ENCODE measurements at regions not wholly inside any gene's neighbourhood (a gene's known extent, or its start where the extent isn't known, plus 50 kb on each side); places are given as distances from the start of the nearest gene placed in this dataset.

DNA sequence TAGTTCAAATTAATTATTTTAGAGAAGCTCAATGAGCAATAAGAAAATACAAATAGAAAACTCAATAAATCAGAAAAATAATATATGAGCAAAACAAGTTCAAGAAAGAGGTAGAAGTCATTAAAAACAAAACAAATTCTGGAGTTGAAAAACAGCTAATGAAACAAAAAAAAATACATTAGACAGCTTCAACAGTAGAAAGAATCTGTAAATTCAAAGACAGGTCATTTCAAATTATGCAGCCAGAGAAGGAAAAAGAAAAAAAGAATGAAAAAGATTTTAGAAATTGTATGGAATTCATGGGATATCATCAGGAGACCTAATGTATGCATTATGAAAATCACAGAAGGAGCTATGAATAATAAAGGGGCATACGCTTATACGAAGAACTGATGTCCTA, 795.3 kb upstream of the ADGRB3 start:
- no peak for FAIRE-seq
- Histone ChIP-seq H3K36me3 (ENCODE audit: control insufficient read depth, insufficient read depth, low read length) (no peaks in the 10 kb centered on the region), H3K4me3 (ENCODE audit: low read depth, low read length) (no peak overlapping the region), H3K27me3 (ENCODE audit: control insufficient read depth, insufficient read depth, low read length) (no peaks in the 10 kb centered on the region)
- TF ChIP-seq CTCF (IDR thresholded peaks at IDR 0.05; ENCODE audit: insufficient read depth, low read length, severe bottlenecking): no peak
- DNase-seq (ENCODE audit: low read depth): no peak

- FAIRE-seq: no peak
- no peak overlapping the region for H3K4me3 ChIP-seq (ENCODE audit: low read depth, low read length)
- no peaks in the 10 kb centered on the region for H3K36me3 ChIP-seq (ENCODE audit: control insufficient read depth, insufficient read depth, low read length)
- TF ChIP-seq CTCF (IDR thresholded peaks at IDR 0.05; ENCODE audit: insufficient read depth, low read length, severe bottlenecking): no peak
- no peak for DNase-seq (ENCODE audit: low read depth)
- no peaks in the 10 kb centered on the region for H3K27me3 ChIP-seq (ENCODE audit: control insufficient read depth, insufficient read depth, low read length)
Observed at GRCh38 chr6:67825201-67825895, 809.7 kb upstream of the ADGRB3 start.

- TF ChIP-seq CTCF (IDR thresholded peaks at IDR 0.05; ENCODE audit: insufficient read depth, low read length, severe bottlenecking): no peak
- H3K4me3 ChIP-seq (ENCODE audit: low read depth, low read length): no peak overlapping the region
- H3K36me3 ChIP-seq (ENCODE audit: control insufficient read depth, insufficient read depth, low read length): no peaks in the 10 kb centered on the region
- H3K27me3 ChIP-seq (ENCODE audit: control insufficient read depth, insufficient read depth, low read length): no peaks in the 10 kb centered on the region
- no peak for DNase-seq (ENCODE audit: low read depth)
- FAIRE-seq: no peak
Observed at GRCh38 chr6:67818322-67818721, 816.8 kb upstream of the ADGRB3 start.

GRCh38 chr6:67815623-67816022, 819.5 kb upstream of the ADGRB3 start:
- no peak for DNase-seq (ENCODE audit: low read depth)
- no peak for FAIRE-seq
- Histone ChIP-seq H3K27me3 (ENCODE audit: control insufficient read depth, insufficient read depth, low read length) (no peaks in the 10 kb centered on the region), H3K36me3 (ENCODE audit: control insufficient read depth, insufficient read depth, low read length) (no peaks in the 10 kb centered on the region), H3K4me3 (ENCODE audit: low read depth, low read length) (no peak overlapping the region)
- TF ChIP-seq CTCF (IDR thresholded peaks at IDR 0.05; ENCODE audit: insufficient read depth, low read length, severe bottlenecking): no peak

DNA sequence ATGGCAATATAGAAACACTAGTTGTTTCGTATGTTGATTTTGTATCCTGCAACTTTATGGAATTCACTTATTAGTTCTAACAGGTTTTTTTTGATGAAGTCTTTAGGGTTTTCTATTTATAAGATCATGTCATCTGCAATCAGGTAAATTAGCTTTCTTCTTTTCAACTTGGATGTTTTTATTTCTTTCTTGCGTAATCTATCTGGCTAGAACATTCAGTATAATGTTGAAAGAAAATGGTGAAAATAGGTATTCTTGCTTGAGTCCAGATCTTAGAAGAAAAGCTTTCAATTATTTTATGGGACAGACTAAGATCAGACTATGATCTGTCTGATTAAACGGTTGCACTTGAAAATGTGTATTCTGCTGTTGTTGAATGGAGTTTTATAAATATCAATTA, 820.8 kb upstream of the ADGRB3 start:
- no peaks in the 10 kb centered on the region for H3K27me3 ChIP-seq (ENCODE audit: control insufficient read depth, insufficient read depth, low read length)
- no peak for FAIRE-seq
- no peak overlapping the region for H3K4me3 ChIP-seq (ENCODE audit: low read depth, low read length)
- no peak for TF ChIP-seq CTCF (IDR thresholded peaks at IDR 0.05; ENCODE audit: insufficient read depth, low read length, severe bottlenecking)
- H3K36me3 ChIP-seq (ENCODE audit: control insufficient read depth, insufficient read depth, low read length): no peaks in the 10 kb centered on the region
- DNase-seq (ENCODE audit: low read depth): no peak

DNA sequence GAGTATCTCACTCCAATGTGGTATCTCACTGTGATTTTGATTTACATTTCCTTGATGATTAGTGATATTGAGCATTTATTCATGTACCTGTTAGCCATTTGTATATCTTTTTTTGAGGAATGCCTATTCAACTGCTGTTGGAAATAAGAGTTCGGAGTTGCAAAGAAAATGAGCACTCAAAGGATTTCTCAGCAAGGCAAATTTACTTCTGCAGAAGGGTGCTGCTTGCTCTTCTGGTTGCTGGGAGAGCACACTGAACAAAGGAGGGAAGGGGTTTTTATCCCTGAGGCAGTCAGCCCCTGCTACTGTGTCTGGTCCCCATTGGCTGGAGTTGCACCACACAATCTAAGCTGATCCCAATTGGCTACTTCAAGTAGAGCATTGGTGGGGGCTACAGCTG, 822.4 kb upstream of the ADGRB3 start:
- TF ChIP-seq CTCF (IDR thresholded peaks at IDR 0.05; ENCODE audit: insufficient read depth, low read length, severe bottlenecking): no peak
- no peak for DNase-seq (ENCODE audit: low read depth)
- FAIRE-seq: no peak

More for the DNA sequence above, 822.4 kb upstream of the ADGRB3 start:
- Histone ChIP-seq H3K4me3 (ENCODE audit: low read depth, low read length) (no peak overlapping the region), H3K27me3 (ENCODE audit: control insufficient read depth, insufficient read depth, low read length) (no peaks in the 10 kb centered on the region), H3K36me3 (ENCODE audit: control insufficient read depth, insufficient read depth, low read length) (no peaks in the 10 kb centered on the region)

Data from bronchial epithelial cell (primary cell).